DND-41 (cell line): ENCODE measurements at regions not wholly inside any gene's neighbourhood (a gene's known extent, or its start where the extent isn't known, plus 50 kb on each side); places are given as distances from the start of the nearest gene placed in this dataset.

Experiments
- ATAC-seq: fragments of 200-7000 bp; cut with Tn5 transposase; 3 replicates; pipeline ENCODE4 v1.9.1; 2021; ENCODE audit warnings: low read depth; ENCODE audit not compliant: insufficient read depth
- DNase-seq: peaks from one replicate; pipeline ENCODE4 v3.0.0-alpha.2; 2020
- H2AFZ ChIP-seq: 2 replicates; pipeline ENCODE4 v1.6.0; 2012; ENCODE audit warnings: low read depth, low read length
- H3K27ac ChIP-seq: 2 replicates; pipeline ENCODE4 v1.5.1; 2012; ENCODE audit warnings: low read length, inconsistent platforms
- H3K27me3 ChIP-seq: fragments of 200-600 bp; sonication (generic); 2 replicates; pipeline ENCODE4 v1.6.0; 2012; ENCODE audit warnings: low read length, mild to moderate bottlenecking, inconsistent platforms; ENCODE audit not compliant: insufficient read depth, poor library complexity
- H3K36me3 ChIP-seq: 2 replicates; pipeline ENCODE4 v1.5.1; 2012; ENCODE audit warnings: low read length, inconsistent platforms; ENCODE audit not compliant: insufficient read depth
- H3K4me1 ChIP-seq: 2 replicates; pipeline ENCODE4 v1.5.1; 2012; ENCODE audit warnings: mild to moderate bottlenecking, low read length; ENCODE audit not compliant: insufficient read depth
- H3K4me2 ChIP-seq: 2 replicates; pipeline ENCODE4 v1.6.0; 2012; ENCODE audit warnings: mild to moderate bottlenecking, moderate library complexity, low read length, inconsistent platforms; ENCODE audit not compliant: insufficient read depth
- H3K4me3 ChIP-seq, 2 experiments: fragments of 200-600 bp in 1 of 2; shearing (Covaris generic) in 1 of 2; 2 replicates each; pipeline ENCODE4 v1.5.1; 2012 to 2016; ENCODE audit warnings: inconsistent platforms in 2 of 2, low read length in 2 of 2, mild to moderate bottlenecking in 2 of 2, low read depth in 1 of 2, moderate library complexity in 1 of 2
- H3K79me2 ChIP-seq: 2 replicates; pipeline ENCODE4 v1.6.0; 2012; ENCODE audit warnings: low read length, inconsistent platforms; ENCODE audit not compliant: insufficient read depth
- H3K9ac ChIP-seq: 2 replicates; pipeline ENCODE4 v1.6.0; 2012; ENCODE audit warnings: low read depth, mild to moderate bottlenecking, inconsistent platforms, low read length, moderate library complexity
- H3K9me3 ChIP-seq: 2 replicates; pipeline ENCODE4 v1.5.1; 2012; ENCODE audit warnings: low read length, moderate library complexity, mild to moderate bottlenecking, inconsistent platforms; ENCODE audit not compliant: insufficient read depth, severe bottlenecking
- H4K20me1 ChIP-seq: 2 replicates; pipeline ENCODE4 v1.6.0; 2012; ENCODE audit warnings: low read length; ENCODE audit not compliant: insufficient read depth
- CTCF ChIP-seq: IDR thresholded peaks from 2 replicates; pipeline ENCODE4 v1.5.1; 2012; ENCODE audit warnings: borderline replicate concordance, low read length, moderate library complexity, mild to moderate bottlenecking; ENCODE audit not compliant: poor library complexity, severe bottlenecking; ENCODE audit errors: extremely low read depth
- EZH2 ChIP-seq: IDR thresholded peaks from 3 replicates; pipeline ENCODE4 v1.6.1; 2012; ENCODE audit warnings: borderline replicate concordance, low read depth, mild to moderate bottlenecking, moderate library complexity, low read length, inconsistent platforms; ENCODE audit not compliant: severe bottlenecking

GRCh38 chr10:123944661-123945060 is 53.1 kb upstream of the CPXM2 start:
- ATAC-seq: no peak
- H3K4me1 ChIP-seq: no peaks in the 10 kb centered on the region
- no peak overlapping the region for H2AFZ ChIP-seq
- no peak overlapping the region for H3K9ac ChIP-seq
- no peak overlapping the region for H3K27ac ChIP-seq
- H3K4me3 ChIP-seq: no peak overlapping the region
- DNase-seq: no peak
- no peaks in the 10 kb centered on the region; the same call in 1 of the 2 replicates for H4K20me1 ChIP-seq
- H3K4me2 ChIP-seq: no peak overlapping the region
- no peaks in the 10 kb centered on the region for H3K9me3 ChIP-seq
- no peaks in the 10 kb centered on the region for H3K36me3 ChIP-seq
- TF ChIP-seq EZH2: no peak
- TF ChIP-seq CTCF: no peak
- H3K27me3 ChIP-seq: peaks cover 2% of the 10 kb centered on the region
- H3K79me2 ChIP-seq: no peaks in the 10 kb centered on the region

DNA sequence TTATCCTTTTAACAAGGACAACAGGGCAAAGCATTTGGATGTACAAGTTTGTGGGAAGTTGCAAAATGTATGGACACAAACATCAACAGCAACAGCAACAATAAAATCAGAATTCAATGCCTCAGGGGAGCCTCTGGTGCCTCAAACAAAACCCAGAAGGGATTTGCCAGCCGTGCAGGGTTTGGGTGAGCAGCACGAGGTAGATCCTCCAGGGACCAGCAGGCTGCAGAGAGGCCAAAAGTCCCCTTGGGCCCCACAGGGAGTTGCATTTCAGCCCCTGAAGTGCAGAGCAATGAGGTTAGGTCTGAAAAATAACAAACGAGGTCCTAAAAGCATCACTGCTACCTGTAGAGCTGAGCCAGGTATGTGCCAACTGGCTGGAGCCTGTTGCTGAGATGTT is 51.7 kb upstream of the CPXM2 start:
- H4K20me1 ChIP-seq: no peaks in the 10 kb centered on the region; the same call in 1 of the 2 replicates
- ATAC-seq (no peak), DNase-seq (no peak)
- no peak for TF ChIP-seq CTCF
- no peak for TF ChIP-seq EZH2
- H3K79me2 ChIP-seq: no peaks in the 10 kb centered on the region
- no peak overlapping the region for H2AFZ ChIP-seq
- H3K27me3 ChIP-seq: peaks cover 2% of the 10 kb centered on the region
- no peaks in the 10 kb centered on the region for H3K36me3 ChIP-seq
- no peak overlapping the region for H3K27ac ChIP-seq
- H3K4me2 ChIP-seq: no peak overlapping the region
- H3K9me3 ChIP-seq: no peaks in the 10 kb centered on the region
- no peaks in the 10 kb centered on the region for H3K4me1 ChIP-seq
- no peak overlapping the region for H3K9ac ChIP-seq
- no peak overlapping the region for H3K4me3 ChIP-seq

DNA sequence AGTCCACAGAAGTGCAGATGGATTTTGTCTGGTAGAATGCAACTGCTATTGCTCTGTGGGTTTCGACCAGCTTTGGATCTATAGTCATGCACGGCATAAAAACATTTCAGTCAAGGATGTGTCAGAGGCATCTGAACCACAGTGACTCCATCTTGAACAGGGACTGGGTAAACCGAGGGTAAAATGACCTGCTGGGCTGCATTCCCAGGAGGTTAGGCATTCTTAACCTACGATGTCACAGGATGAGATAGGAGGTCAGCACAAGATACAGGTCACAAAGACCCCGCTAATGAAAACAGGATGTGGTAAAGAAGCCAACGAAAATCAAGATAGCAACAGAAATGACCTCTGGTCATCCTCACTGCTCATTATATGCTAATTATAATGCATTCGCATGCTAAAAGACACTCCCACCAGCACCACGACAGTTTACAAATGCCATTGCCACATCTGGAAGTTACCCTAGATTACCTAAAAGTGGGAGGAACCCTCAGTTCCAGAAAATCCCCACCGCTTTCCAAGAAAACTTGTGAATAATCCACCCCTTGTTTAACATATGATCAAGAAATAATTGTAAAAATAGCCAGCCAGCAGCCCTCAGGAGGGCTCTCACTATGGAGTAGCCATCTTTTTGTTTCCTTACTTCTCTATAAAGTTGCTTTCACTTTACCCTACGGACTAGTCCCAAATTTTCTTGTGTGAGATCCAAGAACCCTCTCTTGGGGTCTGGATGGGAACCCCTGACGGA is 50.7 kb upstream of the CPXM2 start:
- ATAC-seq: no peak
- peaks cover 2% of the 10 kb centered on the region for H3K27me3 ChIP-seq
- TF ChIP-seq EZH2: no peak
- no peak for TF ChIP-seq CTCF
- no peak overlapping the region for H3K4me2 ChIP-seq
- no peak for DNase-seq
- H3K4me3 ChIP-seq: no peak overlapping the region
- no peaks in the 10 kb centered on the region for H3K9me3 ChIP-seq
- no peaks in the 10 kb centered on the region for H3K36me3 ChIP-seq
- no peak overlapping the region for H3K9ac ChIP-seq
- H4K20me1 ChIP-seq: no peaks in the 10 kb centered on the region; the same call in 1 of the 2 replicates
- H3K27ac ChIP-seq: no peak overlapping the region
- no peaks in the 10 kb centered on the region for H3K79me2 ChIP-seq
- no peaks in the 10 kb centered on the region for H3K4me1 ChIP-seq
- no peak overlapping the region for H2AFZ ChIP-seq
